Neuronal stem cell (in vitro differentiated cells): ENCODE measurements at regions not wholly inside any gene's neighbourhood (a gene's known extent, or its start where the extent isn't known, plus 50 kb on each side); places are given as distances from the start of the nearest gene placed in this dataset.
A peak's percentile ranks its signal among the peaks of the same experiment; 100 is the strongest.

Experiments
- DNase-seq: peaks from one replicate; pipeline ENCODE4 v3.0.0-alpha.2; 2013; ENCODE audit warnings: low spot score
- H2AFZ ChIP-seq: one replicate; pipeline ENCODE4 v1.6.1; 2013; ENCODE audit warnings: mild to moderate bottlenecking, low read length, inconsistent platforms
- H2AK5ac ChIP-seq: 2 replicates; pipeline ENCODE4 v1.6.1; 2013; ENCODE audit warnings: low read depth, mild to moderate bottlenecking, inconsistent platforms, low read length, moderate library complexity, mixed read lengths
- H2BK120ac ChIP-seq: 2 replicates; pipeline ENCODE4 v1.6.1; 2013; ENCODE audit warnings: low read depth, mild to moderate bottlenecking, inconsistent platforms, low read length, moderate library complexity, mixed read lengths
- H2BK12ac ChIP-seq: one replicate; pipeline ENCODE4 v1.6.1; 2013; ENCODE audit warnings: low read length, inconsistent platforms
- H2BK15ac ChIP-seq: 2 replicates; pipeline ENCODE4 v1.6.1; 2013; ENCODE audit warnings: mild to moderate bottlenecking, low read length, inconsistent platforms, mixed read lengths
- H2BK5ac ChIP-seq: one replicate; pipeline ENCODE4 v1.6.1; 2013; ENCODE audit warnings: inconsistent platforms, mild to moderate bottlenecking, low read length, moderate library complexity
- H3K14ac ChIP-seq: one replicate; pipeline ENCODE4 v1.6.1; 2013; ENCODE audit warnings: low read length, inconsistent platforms
- H3K18ac ChIP-seq: 2 replicates; pipeline ENCODE4 v1.6.1; 2013; ENCODE audit warnings: low read length, inconsistent platforms
- H3K23ac ChIP-seq: 2 replicates; pipeline ENCODE4 v1.6.1; 2013; ENCODE audit warnings: low read depth, mild to moderate bottlenecking, mixed read lengths, low read length, inconsistent platforms; ENCODE audit not compliant: poor library complexity
- H3K27ac ChIP-seq: replicated peaks from 3 replicates; pipeline ENCODE4 v1.5.1; 2013; ENCODE audit warnings: low read length, inconsistent platforms
- H3K27me3 ChIP-seq, 3 experiments: 2 replicates each; pipeline ENCODE4 v1.6.1; 2013; ENCODE audit warnings: low read length in 3 of 3, mild to moderate bottlenecking in 2 of 3, inconsistent platforms in 1 of 3, low read depth in 1 of 3, mixed read lengths in 1 of 3, moderate library complexity in 1 of 3; ENCODE audit not compliant: control insufficient read depth in 3 of 3, insufficient read depth in 3 of 3
- H3K36me3 ChIP-seq, 2 donors: replicated peaks in 1 of 2; 2 replicates each; pipeline ENCODE4 v1.6.1; 2013; ENCODE audit warnings: low read length in 2 of 2; ENCODE audit not compliant: control insufficient read depth in 2 of 2, insufficient read depth in 2 of 2
- H3K4ac ChIP-seq: 2 replicates; pipeline ENCODE4 v1.6.1; 2013; ENCODE audit warnings: inconsistent platforms, mild to moderate bottlenecking, low read length, moderate library complexity
- H3K4me1 ChIP-seq, 2 donors: 1 replicate in 1 of 2; 2 replicates in 1 of 2; pipeline ENCODE4 v1.6.1; 2013; ENCODE audit warnings: low read length in 2 of 2, low read depth in 1 of 2; ENCODE audit not compliant: control insufficient read depth in 2 of 2, insufficient read depth in 1 of 2
- H3K4me2 ChIP-seq: one replicate; pipeline ENCODE4 v1.6.1; 2013; ENCODE audit warnings: mild to moderate bottlenecking, low read length, inconsistent platforms; ENCODE audit not compliant: insufficient read depth, poor library complexity, severe bottlenecking
- H3K4me3 ChIP-seq, 2 donors: 2 replicates each; pipeline ENCODE4 v1.5.1; 2013; ENCODE audit warnings: low read length in 2 of 2, mild to moderate bottlenecking in 2 of 2, inconsistent platforms in 1 of 2, moderate library complexity in 1 of 2
- H3K79me1 ChIP-seq: one replicate; pipeline ENCODE4 v1.6.1; 2013; ENCODE audit warnings: low read depth, mild to moderate bottlenecking, inconsistent platforms, low read length, moderate library complexity
- H3K9ac ChIP-seq: one replicate; pipeline ENCODE4 v1.6.1; 2013; ENCODE audit warnings: mild to moderate bottlenecking, low read depth, low read length, inconsistent platforms; ENCODE audit not compliant: poor library complexity
- H3K9me3 ChIP-seq, 2 donors: replicated peaks in 1 of 2; 2 replicates each; pipeline versions ENCODE3 to v1.6.1; 2013; ENCODE audit warnings: low read length in 2 of 2, mild to moderate bottlenecking in 2 of 2, inconsistent platforms in 1 of 2, low read depth in 1 of 2, mixed read lengths in 1 of 2, moderate library complexity in 1 of 2; ENCODE audit not compliant: control insufficient read depth in 2 of 2, insufficient read depth in 1 of 2
- H4K8ac ChIP-seq: one replicate; pipeline ENCODE4 v1.6.1; 2013; ENCODE audit warnings: low read depth, mild to moderate bottlenecking, inconsistent platforms, low read length, moderate library complexity
- H4K91ac ChIP-seq: one replicate; pipeline ENCODE4 v1.6.1; 2013; ENCODE audit warnings: low read length, low read depth, mild to moderate bottlenecking, inconsistent platforms; ENCODE audit not compliant: poor library complexity
- WGBS, 2 donors: extraction: QIAGEN DNeasy Blood & Tissue Kit; methylation state at CpG; one replicate each; pipeline ENCODE4 v1.1.7; 2013; ENCODE audit warnings: missing lambda C conversion rate in 2 of 2, mixed read lengths in 1 of 2; ENCODE audit not compliant: insufficient read length in 2 of 2, insufficient replicate concordance in 1 of 2; ENCODE audit errors: extremely low coverage in 2 of 2; 5-methylcytosine and 5-hydroxymethylcytosine counted together

GRCh38 chr18:28541934-28542333 is 365.0 kb upstream of the CDH2 start:
- Histone ChIP-seq H3K4me1 (peaks cover 0 to 9% of the 10 kb centered on the region in 2 donors), H3K4me2 (no peak overlapping the region), H3K9me3 (no peaks in the 10 kb centered on the region), H2AK5ac (no peak overlapping the region), H3K36me3 (no peaks in the 10 kb centered on the region), H3K14ac (no peak overlapping the region), H2AFZ (peak overlapping the region; percentile 77), H2BK120ac (no peak overlapping the region), H3K9ac (no peak overlapping the region), H3K79me1 (no peaks in the 10 kb centered on the region), H3K23ac (no peak overlapping the region), H2BK15ac (no peak overlapping the region), H4K8ac (no peak overlapping the region), H2BK5ac (no peak overlapping the region), H3K27me3 (no peaks in the 10 kb centered on the region), H3K4me3 (no peak overlapping the region), H3K18ac (no peak overlapping the region), H4K91ac (no peak overlapping the region), H2BK12ac (no peak overlapping the region), H3K27ac (no peak overlapping the region), H3K4ac (no peak overlapping the region)
- WGBS, 2 donors = no CpG with 5 or more reads among the region's 4 CpGs
- DNase-seq = no peak

DNA sequence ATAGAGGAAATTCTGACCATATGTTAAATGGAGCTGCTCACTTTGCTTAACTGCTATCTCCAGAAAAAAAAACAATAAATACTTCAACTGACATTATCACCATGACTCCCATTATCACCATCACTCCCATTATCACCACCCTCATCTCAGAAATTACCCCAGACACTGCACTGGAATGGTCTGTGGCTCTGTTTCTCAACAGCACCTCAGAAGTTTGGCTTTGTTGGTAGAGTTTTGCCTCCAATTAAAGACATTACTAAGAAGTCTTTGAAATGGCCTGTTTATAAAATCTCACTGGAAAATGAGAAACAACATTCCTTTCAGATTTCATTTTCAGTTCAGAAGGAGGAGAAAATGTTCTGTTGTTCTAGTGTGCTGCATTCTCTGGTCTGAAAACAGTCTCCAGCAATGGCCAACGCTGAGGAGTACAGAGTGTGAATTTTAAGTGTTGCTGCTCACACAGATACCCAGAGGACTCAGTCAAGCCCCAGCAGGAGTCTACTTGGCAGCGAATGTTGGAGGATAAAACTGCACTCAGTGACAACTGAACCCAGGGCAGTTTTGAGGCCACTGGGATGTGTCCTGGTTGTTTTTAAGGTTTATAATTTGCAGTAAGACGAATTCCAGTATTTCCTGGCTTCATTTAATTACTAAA is 364.5 kb upstream of the CDH2 start:
- peaks cover 0 to 9% of the 10 kb centered on the region in 2 donors for H3K4me1 ChIP-seq
- H3K4ac ChIP-seq = no peak overlapping the region
- no peaks in the 10 kb centered on the region for H3K79me1 ChIP-seq
- no peak overlapping the region for H2BK5ac ChIP-seq
- no peak overlapping the region for H3K18ac ChIP-seq
- peak overlapping the region; percentile 77 for H2AFZ ChIP-seq
- H3K23ac ChIP-seq = no peak overlapping the region
- no peak overlapping the region for H3K9ac ChIP-seq
- H2BK12ac ChIP-seq = no peak overlapping the region
- no peak overlapping the region for H4K91ac ChIP-seq
- H2AK5ac ChIP-seq = no peak overlapping the region
- H4K8ac ChIP-seq = no peak overlapping the region
- no peak overlapping the region for H3K4me3 ChIP-seq
- no peak overlapping the region for H3K4me2 ChIP-seq
- no peaks in the 10 kb centered on the region for H3K27me3 ChIP-seq
- no peak overlapping the region for H2BK15ac ChIP-seq
- H3K36me3 ChIP-seq = no peaks in the 10 kb centered on the region
- no peak overlapping the region for H3K14ac ChIP-seq
- no peaks in the 10 kb centered on the region for H3K9me3 ChIP-seq
- H3K27ac ChIP-seq = no peak overlapping the region
- no CpG with 5 or more reads among the region's 3 CpGs for WGBS, 2 donors
- H2BK120ac ChIP-seq = no peak overlapping the region
- no peak for DNase-seq

DNA sequence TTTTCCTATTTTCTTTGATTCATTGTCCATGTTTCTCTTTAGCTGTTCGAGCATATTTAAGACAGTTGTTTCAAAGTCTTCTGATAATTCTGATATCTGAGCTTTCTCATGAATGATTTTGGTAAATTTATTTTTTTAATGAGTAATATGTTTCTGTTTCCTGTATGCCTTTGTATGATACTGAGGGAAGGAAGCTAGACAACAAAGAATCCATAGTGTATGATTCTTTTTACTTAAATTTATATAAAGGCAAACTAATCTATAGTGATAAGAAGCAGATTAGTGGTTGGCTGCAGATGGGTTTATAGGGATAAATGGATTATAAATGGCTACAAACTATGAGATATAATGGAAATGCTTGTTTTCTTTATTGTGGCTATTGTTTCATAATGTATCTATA is 352.7 kb upstream of the CDH2 start:
- no peaks in the 10 kb centered on the region for H3K36me3 ChIP-seq
- no peak overlapping the region for H2BK12ac ChIP-seq
- no peak for DNase-seq
- H2BK120ac ChIP-seq = no peak overlapping the region
- no peak overlapping the region for H2BK15ac ChIP-seq
- H2BK5ac ChIP-seq = no peak overlapping the region
- no peak overlapping the region for H3K4me2 ChIP-seq
- no peak overlapping the region for H3K9ac ChIP-seq
- no peaks in the 10 kb centered on the region for H3K79me1 ChIP-seq
- no peak overlapping the region for H4K8ac ChIP-seq
- H3K27me3 ChIP-seq = no peaks in the 10 kb centered on the region
- no peak overlapping the region for H3K4ac ChIP-seq
- H2AFZ ChIP-seq = no peak overlapping the region
- no peaks in the 10 kb centered on the region for H3K9me3 ChIP-seq
- no peak overlapping the region for H2AK5ac ChIP-seq
- H3K18ac ChIP-seq = no peak overlapping the region
- peaks cover 0 to 2% of the 10 kb centered on the region in 2 donors for H3K4me1 ChIP-seq
- no peak overlapping the region for H3K14ac ChIP-seq
- no CpG with 5 or more reads among the region's 1 CpG for WGBS, 2 donors
- H3K27ac ChIP-seq = no peak overlapping the region
- H3K4me3 ChIP-seq = no peak overlapping the region
- H4K91ac ChIP-seq = no peak overlapping the region
- no peak overlapping the region for H3K23ac ChIP-seq

DNA sequence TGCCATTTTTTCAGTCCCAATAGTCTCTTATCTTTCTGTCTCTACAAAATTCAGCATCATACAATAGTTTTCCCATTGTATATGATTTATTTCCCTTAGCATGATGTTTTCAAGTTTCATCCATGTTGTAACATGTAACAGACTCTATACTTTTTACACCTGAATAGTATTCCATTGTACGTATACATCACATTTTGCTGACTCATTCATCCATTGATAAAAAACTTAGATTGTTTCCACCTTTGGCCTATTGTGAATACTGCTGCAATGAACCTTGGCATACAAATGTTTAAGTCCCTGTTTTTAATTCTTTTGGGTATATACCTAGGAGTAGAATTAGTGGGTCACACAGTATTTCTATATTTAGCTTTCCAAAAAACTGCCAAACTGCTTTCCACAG is 349.3 kb upstream of the CDH2 start:
- Histone ChIP-seq H3K4me2 (no peak overlapping the region), H3K14ac (no peak overlapping the region), H3K79me1 (no peaks in the 10 kb centered on the region), H3K27ac (no peak overlapping the region), H2BK120ac (no peak overlapping the region), H3K4me1 (peaks cover 4 to 25% of the 10 kb centered on the region in 2 donors), H3K36me3 (no peaks in the 10 kb centered on the region), H2AK5ac (no peak overlapping the region), H3K27me3 (no peaks in the 10 kb centered on the region), H2BK5ac (no peak overlapping the region), H3K18ac (no peak overlapping the region), H4K8ac (no peak overlapping the region), H3K9me3 (peaks cover 0 to under 1% of the 10 kb centered on the region in 2 donors), H3K9ac (no peak overlapping the region), H2AFZ (no peak overlapping the region), H3K23ac (no peak overlapping the region), H2BK12ac (no peak overlapping the region), H3K4me3 (no peak overlapping the region), H3K4ac (no peak overlapping the region), H4K91ac (no peak overlapping the region), H2BK15ac (no peak overlapping the region)
- DNase-seq = no peak
- WGBS, 2 donors = no CpG with 5 or more reads among the region's 1 CpG
